ENCODE measurements at regions not wholly inside any gene's neighbourhood (a gene's known extent, or its start where the extent isn't known, plus 50 kb on each side); places are given as distances from the start of the nearest gene placed in this dataset.

DNA sequence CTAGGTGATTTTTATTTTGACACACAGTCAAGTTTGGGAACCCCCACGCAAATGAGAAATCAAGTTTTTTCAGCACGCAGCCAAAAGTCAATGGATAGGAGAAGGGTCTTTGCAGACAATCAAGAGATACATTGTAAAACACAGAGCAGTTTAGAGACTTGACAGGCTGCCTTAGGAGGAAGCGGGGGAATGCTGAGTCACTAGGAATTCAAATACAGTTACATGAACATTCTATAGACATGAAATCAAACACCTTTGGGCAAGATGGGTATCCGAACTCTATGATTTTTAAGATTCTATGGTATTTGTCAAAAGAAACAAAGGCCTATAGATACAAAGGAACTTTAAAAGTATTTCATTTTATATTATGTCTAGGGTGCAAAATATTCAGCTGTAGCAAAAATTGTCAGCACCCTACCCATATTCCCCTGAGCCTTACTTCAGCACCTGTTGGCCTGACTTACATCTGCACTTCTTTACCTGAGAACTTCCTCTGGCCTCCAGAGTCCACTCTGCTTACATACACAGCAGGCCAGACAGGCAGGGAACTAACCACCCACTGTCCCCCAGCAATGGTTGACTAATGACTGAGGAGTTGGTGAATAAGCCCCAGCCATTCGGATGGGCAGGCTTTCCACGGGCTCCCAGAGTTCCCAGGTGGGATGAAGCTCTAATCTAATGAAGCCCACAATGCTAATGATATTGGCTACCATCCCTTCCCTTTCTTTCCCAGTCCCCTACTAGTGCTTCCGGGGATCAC, 289.3 kb upstream of the RORA start:
- H3K9ac ChIP-seq (ENCODE audit: control insufficient read depth, extremely low read depth, insufficient read depth, low read length), result no peak overlapping the region
- no peaks in the 10 kb centered on the region for H4K20me1 ChIP-seq (ENCODE audit: control insufficient read depth, extremely low read depth, insufficient read depth, low read length)
- H3K36me3 ChIP-seq (ENCODE audit: control insufficient read depth in 2 of 2, extremely low read depth in 1 of 2, insufficient read depth in 2 of 2, low read length in 2 of 2), result no peaks in the 10 kb centered on the region
- no peak overlapping the region for H3K4me3 ChIP-seq (ENCODE audit: control insufficient read depth in 2 of 3, extremely low read depth in 1 of 3, insufficient read depth in 2 of 3, low read depth in 1 of 3, low read length in 3 of 3)
- dilution Hi-C loops (cut with MboI; ENCODE audit: extremely low pct_ligation_motif_present, low sequenced_read_pairs), result no loop called here
- H3K4me1 ChIP-seq (ENCODE audit: control insufficient read depth, extremely low read depth, insufficient read depth, low read length), result peaks cover 13% of the 10 kb centered on the region
- TF ChIP-seq, protein P1, sequence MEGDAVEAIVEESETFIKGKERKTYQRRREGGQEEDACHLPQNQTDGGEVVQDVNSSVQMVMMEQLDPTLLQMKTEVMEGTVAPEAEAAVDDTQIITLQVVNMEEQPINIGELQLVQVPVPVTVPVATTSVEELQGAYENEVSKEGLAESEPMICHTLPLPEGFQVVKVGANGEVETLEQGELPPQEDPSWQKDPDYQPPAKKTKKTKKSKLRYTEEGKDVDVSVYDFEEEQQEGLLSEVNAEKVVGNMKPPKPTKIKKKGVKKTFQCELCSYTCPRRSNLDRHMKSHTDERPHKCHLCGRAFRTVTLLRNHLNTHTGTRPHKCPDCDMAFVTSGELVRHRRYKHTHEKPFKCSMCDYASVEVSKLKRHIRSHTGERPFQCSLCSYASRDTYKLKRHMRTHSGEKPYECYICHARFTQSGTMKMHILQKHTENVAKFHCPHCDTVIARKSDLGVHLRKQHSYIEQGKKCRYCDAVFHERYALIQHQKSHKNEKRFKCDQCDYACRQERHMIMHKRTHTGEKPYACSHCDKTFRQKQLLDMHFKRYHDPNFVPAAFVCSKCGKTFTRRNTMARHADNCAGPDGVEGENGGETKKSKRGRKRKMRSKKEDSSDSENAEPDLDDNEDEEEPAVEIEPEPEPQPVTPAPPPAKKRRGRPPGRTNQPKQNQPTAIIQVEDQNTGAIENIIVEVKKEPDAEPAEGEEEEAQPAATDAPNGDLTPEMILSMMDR (optimal IDR thresholded peaks at IDR 0.05 in 1 of 3, IDR thresholded peaks at IDR 0.05 in 1 of 3, conservative IDR thresholded peaks at IDR 0.05 in 1 of 3; ENCODE audit: extremely low read depth in 1 of 3, insufficient read depth in 2 of 3, low read length in 3 of 3), result no peak
- no peak for TF ChIP-seq EZH2 (IDR thresholded peaks at IDR 0.05; ENCODE audit: low read length)
- no peak overlapping the region for H3K27ac ChIP-seq (ENCODE audit: control insufficient read depth, insufficient read depth, low read length)
- peak overlapping the region; percentile 29 for H3K4me2 ChIP-seq (ENCODE audit: control insufficient read depth, extremely low read depth, insufficient read depth, low read depth, low read length)
- no peaks in the 10 kb centered on the region for H3K79me2 ChIP-seq (ENCODE audit: control insufficient read depth, insufficient read depth, low read length)
- no peaks in the 10 kb centered on the region for H3K9me3 ChIP-seq (ENCODE audit: control insufficient read depth, low read depth, low read length)
- H3K27me3 ChIP-seq (ENCODE audit: control insufficient read depth, extremely low read depth, insufficient read depth, low read length), result no peaks in the 10 kb centered on the region
- peak; percentile 11 for DNase-seq (ENCODE audit: low read depth, low spot score)
- no peak overlapping the region for H2AFZ ChIP-seq (ENCODE audit: control insufficient read depth, low read length)
- no peaks in the 10 kb centered on the region for H3K9me1 ChIP-seq (ENCODE audit: control insufficient read depth, extremely low read depth, insufficient read depth, low read length)
- peak; percentile 75 for FAIRE-seq

DNA sequence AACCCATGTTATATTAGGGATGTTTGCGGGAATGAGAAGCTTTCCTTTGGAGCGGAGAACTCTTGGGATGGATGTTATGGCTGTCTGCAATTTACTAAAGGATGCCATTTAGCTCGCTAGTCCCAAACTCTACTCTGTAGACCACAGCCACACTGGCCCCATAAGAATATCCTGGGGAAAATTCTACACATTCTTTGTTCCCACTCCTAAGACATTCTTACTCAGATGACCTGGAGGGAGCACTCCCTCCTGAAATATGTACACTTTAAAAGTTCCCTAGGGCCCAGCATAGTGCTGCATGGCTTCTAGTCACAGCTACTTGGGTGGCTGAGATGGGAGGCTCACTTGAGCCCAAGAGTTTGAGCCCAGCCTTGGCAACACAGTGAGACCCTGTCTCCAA, 288.7 kb upstream of the RORA start:
- no peaks in the 10 kb centered on the region for H3K27me3 ChIP-seq (ENCODE audit: control insufficient read depth, extremely low read depth, insufficient read depth, low read length)
- no peaks in the 10 kb centered on the region for H3K79me2 ChIP-seq (ENCODE audit: control insufficient read depth, insufficient read depth, low read length)
- no peak overlapping the region for H3K27ac ChIP-seq (ENCODE audit: control insufficient read depth, insufficient read depth, low read length)
- H3K4me3 ChIP-seq (ENCODE audit: control insufficient read depth in 2 of 3, extremely low read depth in 1 of 3, insufficient read depth in 2 of 3, low read depth in 1 of 3, low read length in 3 of 3), result no peak overlapping the region
- H3K9me3 ChIP-seq (ENCODE audit: control insufficient read depth, low read depth, low read length), result no peaks in the 10 kb centered on the region
- DNase-seq (ENCODE audit: low read depth, low spot score) (no peak), FAIRE-seq (no peak)
- no peaks in the 10 kb centered on the region for H4K20me1 ChIP-seq (ENCODE audit: control insufficient read depth, extremely low read depth, insufficient read depth, low read length)
- no peaks in the 10 kb centered on the region for H3K9me1 ChIP-seq (ENCODE audit: control insufficient read depth, extremely low read depth, insufficient read depth, low read length)
- no peak overlapping the region for H2AFZ ChIP-seq (ENCODE audit: control insufficient read depth, low read length)
- no peak for TF ChIP-seq EZH2 (IDR thresholded peaks at IDR 0.05; ENCODE audit: low read length)
- TF ChIP-seq, protein P1 (optimal IDR thresholded peaks at IDR 0.05 in 1 of 3, IDR thresholded peaks at IDR 0.05 in 1 of 3, conservative IDR thresholded peaks at IDR 0.05 in 1 of 3; ENCODE audit: extremely low read depth in 1 of 3, insufficient read depth in 2 of 3, low read length in 3 of 3), result no peak
- peak overlapping the region; percentile 29 for H3K4me2 ChIP-seq (ENCODE audit: control insufficient read depth, extremely low read depth, insufficient read depth, low read depth, low read length)
- no peak overlapping the region for H3K9ac ChIP-seq (ENCODE audit: control insufficient read depth, extremely low read depth, insufficient read depth, low read length)
- H3K4me1 ChIP-seq (ENCODE audit: control insufficient read depth, extremely low read depth, insufficient read depth, low read length), result peaks cover 13% of the 10 kb centered on the region
- dilution Hi-C loops (cut with MboI; ENCODE audit: extremely low pct_ligation_motif_present, low sequenced_read_pairs), result no loop called here
- H3K36me3 ChIP-seq (ENCODE audit: control insufficient read depth in 2 of 2, extremely low read depth in 1 of 2, insufficient read depth in 2 of 2, low read length in 2 of 2), result no peaks in the 10 kb centered on the region

Measured in keratinocyte (primary cell).